PC-3 (cell line): ENCODE measurements at regions not wholly inside any gene's neighbourhood (a gene's known extent, or its start where the extent isn't known, plus 50 kb on each side); places are given as distances from the start of the nearest gene placed in this dataset.

Source experiments
- CTCF ChIP-seq: fragments of 300-600 bp; sonication (generic); conservative IDR thresholded peaks from 2 replicates; pipeline ENCODE4 v1.5.1; 2017; ENCODE audit warnings: antibody characterized with exemption, low read depth, mild to moderate bottlenecking, low read length
- EZH2 ChIP-seq: fragments of 300-600 bp; sonication (generic); IDR thresholded peaks from one replicate; pipeline ENCODE4 v1.6.1; 2017; ENCODE audit warnings: antibody characterized with exemption, mild to moderate bottlenecking, low read length; ENCODE audit not compliant: unreplicated experiment
- EZH2phosphoT487 ChIP-seq: fragments of 300-600 bp; sonication (generic); IDR thresholded peaks from 2 replicates; pipeline ENCODE4 v1.6.1; 2018; ENCODE audit warnings: mild to moderate bottlenecking, antibody characterized with exemption, low read length, borderline replicate concordance

- TF ChIP-seq CTCF (no peak), EZH2 (no peak), EZH2phosphoT487 (no peak)
Measured at GRCh38 chr14:86723254-86723624, 1193.3 kb downstream of the FLRT2 start.
